OCI-LY3 (cell line): ENCODE measurements at regions not wholly inside any gene's neighbourhood (a gene's known extent, or its start where the extent isn't known, plus 50 kb on each side); places are given as distances from the start of the nearest gene placed in this dataset.

Experiments
- H2AFZ ChIP-seq: fragments of 200-600, 300-600 bp; shearing (Covaris generic); 2 replicates; pipeline ENCODE4 v1.6.0; 2014; ENCODE audit warnings: antibody characterized with exemption, low read depth, low read length
- H3K27ac ChIP-seq: fragments of 200-600, 300-600 bp; sonication (generic); 2 replicates; pipeline ENCODE4 v1.5.1; 2014; ENCODE audit warnings: mild to moderate bottlenecking, low read length, moderate library complexity, mixed read lengths
- H3K27me3 ChIP-seq: fragments of 200-600, 300-600 bp; sonication (generic); 2 replicates; pipeline ENCODE4 v1.6.1; 2014; ENCODE audit warnings: low read depth, low read length, mixed read lengths
- H3K36me3 ChIP-seq: fragments of 200-600, 300-600 bp; sonication (generic); replicated peaks from 2 replicates; pipeline ENCODE3; 2014; ENCODE audit warnings: low read depth, low read length, mixed read lengths
- H3K4me1 ChIP-seq: fragments of 300-600, 200-600 bp; sonication (generic); 2 replicates; pipeline ENCODE4 v1.6.1; 2014; ENCODE audit warnings: low read length, mixed read lengths
- H3K4me2 ChIP-seq: fragments of 200-600, 300-600 bp; sonication (generic); 2 replicates; pipeline ENCODE4 v1.6.1; 2014; ENCODE audit warnings: low read length, mixed read lengths
- H3K4me3 ChIP-seq: fragments of 300-600, 200-600 bp; sonication (generic); 2 replicates; pipeline ENCODE4 v1.5.1; 2014; ENCODE audit warnings: antibody characterized with exemption, mild to moderate bottlenecking, low read length, moderate library complexity
- H3K79me2 ChIP-seq: fragments of 300-600, 200-600 bp; shearing (Covaris generic); 2 replicates; pipeline ENCODE4 v1.6.1; 2014; ENCODE audit warnings: mild to moderate bottlenecking, low read length, mixed read lengths
- H3K9ac ChIP-seq: fragments of 300-600, 200-600 bp; shearing (Covaris generic); 2 replicates; pipeline ENCODE4 v1.6.0; 2014; ENCODE audit warnings: mild to moderate bottlenecking, low read length, moderate library complexity
- H3K9me3 ChIP-seq: fragments of 200-600, 300-600 bp; shearing (Covaris generic); 2 replicates; pipeline ENCODE4 v1.6.1; 2014; ENCODE audit warnings: low read length, mixed read lengths; ENCODE audit not compliant: insufficient read depth
- H4K20me1 ChIP-seq: fragments of 200-600, 300-600 bp; sonication (generic); 2 replicates; pipeline ENCODE4 v1.6.1; 2016; ENCODE audit warnings: low read length, mixed read lengths; ENCODE audit not compliant: insufficient read depth
- EZH2phosphoT487 ChIP-seq: fragments of 200-600 bp; shearing (Covaris generic); IDR thresholded peaks from 2 replicates; pipeline ENCODE4 v1.6.1; 2018; ENCODE audit warnings: antibody characterized with exemption, mixed run types, low read depth
- TF ChIP-seq, protein P1 (sequence below): fragments of 200-600, 300-600 bp; sonication (generic); IDR thresholded peaks from 2 replicates; pipeline ENCODE4 v1.5.1; 2014; ENCODE audit warnings: antibody characterized with exemption, low read length, low read depth

GRCh38 chr2:11099122-11100065, 55.9 kb upstream of the SLC66A3 start:
- H3K27me3 ChIP-seq, result no peaks in the 10 kb centered on the region
- H3K79me2 ChIP-seq, result peaks cover 18% of the 10 kb centered on the region
- H3K9me3 ChIP-seq, result no peaks in the 10 kb centered on the region
- no peak for TF ChIP-seq EZH2phosphoT487
- TF ChIP-seq, protein P1, sequence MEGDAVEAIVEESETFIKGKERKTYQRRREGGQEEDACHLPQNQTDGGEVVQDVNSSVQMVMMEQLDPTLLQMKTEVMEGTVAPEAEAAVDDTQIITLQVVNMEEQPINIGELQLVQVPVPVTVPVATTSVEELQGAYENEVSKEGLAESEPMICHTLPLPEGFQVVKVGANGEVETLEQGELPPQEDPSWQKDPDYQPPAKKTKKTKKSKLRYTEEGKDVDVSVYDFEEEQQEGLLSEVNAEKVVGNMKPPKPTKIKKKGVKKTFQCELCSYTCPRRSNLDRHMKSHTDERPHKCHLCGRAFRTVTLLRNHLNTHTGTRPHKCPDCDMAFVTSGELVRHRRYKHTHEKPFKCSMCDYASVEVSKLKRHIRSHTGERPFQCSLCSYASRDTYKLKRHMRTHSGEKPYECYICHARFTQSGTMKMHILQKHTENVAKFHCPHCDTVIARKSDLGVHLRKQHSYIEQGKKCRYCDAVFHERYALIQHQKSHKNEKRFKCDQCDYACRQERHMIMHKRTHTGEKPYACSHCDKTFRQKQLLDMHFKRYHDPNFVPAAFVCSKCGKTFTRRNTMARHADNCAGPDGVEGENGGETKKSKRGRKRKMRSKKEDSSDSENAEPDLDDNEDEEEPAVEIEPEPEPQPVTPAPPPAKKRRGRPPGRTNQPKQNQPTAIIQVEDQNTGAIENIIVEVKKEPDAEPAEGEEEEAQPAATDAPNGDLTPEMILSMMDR, result peak; percentile 60
- H3K36me3 ChIP-seq, result peaks cover 33% of the 10 kb centered on the region
- H2AFZ ChIP-seq, result no peak overlapping the region
- H3K9ac ChIP-seq, result no peak overlapping the region
- H3K27ac ChIP-seq, result no peak overlapping the region
- no peaks in the 10 kb centered on the region for H4K20me1 ChIP-seq
- peaks cover 55% of the 10 kb centered on the region for H3K4me1 ChIP-seq
- no peak overlapping the region for H3K4me3 ChIP-seq
- H3K4me2 ChIP-seq, result no peak overlapping the region

- Histone ChIP-seq H3K4me3 (no peak overlapping the region), H3K27ac (no peak overlapping the region), H3K4me2 (no peak overlapping the region), H3K79me2 (peaks cover 18% of the 10 kb centered on the region), H3K36me3 (peaks cover 33% of the 10 kb centered on the region), H3K27me3 (no peaks in the 10 kb centered on the region), H3K9me3 (no peaks in the 10 kb centered on the region), H3K9ac (no peak overlapping the region), H3K4me1 (peaks cover 62% of the 10 kb centered on the region), H4K20me1 (no peaks in the 10 kb centered on the region), H2AFZ (no peak overlapping the region)
- TF ChIP-seq, protein P1, result no peak
- no peak for TF ChIP-seq EZH2phosphoT487
Observed at GRCh38 chr2:11100130-11100529, 55.1 kb upstream of the SLC66A3 start.

DNA sequence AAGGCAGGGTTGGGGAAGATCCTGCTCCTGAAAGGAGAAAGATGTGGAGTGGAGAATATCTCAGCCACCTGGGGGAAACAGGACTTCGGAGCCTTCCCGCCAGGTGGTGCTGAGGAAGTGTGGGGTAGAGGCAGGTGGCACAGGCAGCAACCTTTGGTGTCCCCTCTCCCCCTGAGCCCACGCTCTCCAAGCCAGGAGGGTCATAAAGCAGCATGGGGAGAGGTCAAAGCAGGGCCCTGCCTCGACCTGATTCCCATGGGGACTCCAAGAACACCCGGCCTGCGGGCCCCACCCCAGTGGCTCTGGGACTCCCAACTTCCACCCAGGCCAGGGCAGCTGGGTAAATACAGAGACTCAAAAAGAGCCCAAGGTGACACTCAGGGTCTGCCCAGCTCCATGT, 54.3 kb upstream of the SLC66A3 start:
- Histone ChIP-seq H3K4me3 (no peak overlapping the region), H3K9me3 (no peaks in the 10 kb centered on the region), H3K9ac (peak overlapping the region; percentile 18; the same call in 1 of the 2 replicates), H2AFZ (no peak overlapping the region), H3K27me3 (no peaks in the 10 kb centered on the region), H3K4me1 (peaks cover 71% of the 10 kb centered on the region), H3K36me3 (peaks cover 35% of the 10 kb centered on the region), H3K79me2 (peaks cover 18% of the 10 kb centered on the region), H3K4me2 (no peak overlapping the region), H3K27ac (peak overlapping the region; percentile 96), H4K20me1 (no peaks in the 10 kb centered on the region)
- no peak for TF ChIP-seq EZH2phosphoT487
- TF ChIP-seq, protein P1, result no peak

DNA sequence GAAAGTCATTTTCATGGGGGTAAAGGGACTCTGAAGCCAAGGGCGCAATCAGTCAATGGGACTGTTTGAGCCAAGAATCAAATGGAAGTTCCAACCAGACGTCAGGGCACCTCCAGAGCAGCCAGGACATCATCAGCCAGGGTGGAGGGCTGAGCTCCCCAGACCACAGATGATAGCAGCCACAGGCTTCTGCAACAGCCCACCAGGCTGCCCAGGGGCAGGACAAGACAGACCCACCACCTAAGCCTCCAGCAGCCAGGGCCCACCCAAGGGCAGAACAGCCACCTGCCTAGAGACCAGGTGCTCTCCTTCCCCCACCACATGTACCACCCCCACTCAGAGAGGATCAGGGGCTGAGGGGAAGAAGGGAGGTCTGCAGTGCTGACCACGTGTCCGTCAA, 53.8 kb upstream of the SLC66A3 start:
- H3K4me3 ChIP-seq, result no peak overlapping the region

More for the DNA sequence above, 53.8 kb upstream of the SLC66A3 start:
- Histone ChIP-seq H3K4me1 (peaks cover 75% of the 10 kb centered on the region), H3K9ac (peak overlapping the region; percentile 18; the same call in 1 of the 2 replicates), H3K36me3 (peaks cover 35% of the 10 kb centered on the region), H3K27me3 (no peaks in the 10 kb centered on the region), H3K9me3 (no peaks in the 10 kb centered on the region), H3K79me2 (peaks cover 18% of the 10 kb centered on the region), H2AFZ (no peak overlapping the region), H4K20me1 (no peaks in the 10 kb centered on the region), H3K27ac (peak overlapping the region; percentile 96), H3K4me2 (0 out of 2 replicates have a peak overlapping the region, but pooled peaks have one; percentile 0)
- no peak for TF ChIP-seq EZH2phosphoT487
- TF ChIP-seq, protein P1, result no peak
